Esophagus muscularis mucosa (tissue), 3 donors: ENCODE measurements at regions not wholly inside any gene's neighbourhood (a gene's known extent, or its start where the extent isn't known, plus 50 kb on each side); places are given as distances from the start of the nearest gene placed in this dataset.
"Not testable (repeated sequence)": the region's sequence is repeated elsewhere in the genome, so short reads cannot be mapped to it uniquely, and the experiment has no call there.

ENCODE experiments used
- CTCF ChIP-seq, 3 experiments: fragments of 200-600 bp in 2 of 3; fragments of 450-650 bp in 1 of 3; sonication (generic) in 2 of 3; IDR thresholded peaks; one replicate each; pipeline ENCODE4 v1.5.1; 2017 to 2019; ENCODE audit warnings: antibody characterized with exemption in 3 of 3, mild to moderate bottlenecking in 2 of 3, moderate library complexity in 1 of 3
- POLR2A ChIP-seq: fragments of 450-650 bp; IDR thresholded peaks from one replicate; pipeline ENCODE4 v1.6.1; 2017; ENCODE audit warnings: antibody characterized with exemption, moderate library complexity, mild to moderate bottlenecking, low read depth
- POLR2AphosphoS5 ChIP-seq, 2 donors: sonication (generic); formaldehyde crosslinking; IDR thresholded peaks; one replicate each; pipeline ENCODE4 v1.6.1; 2017; ENCODE audit warnings: antibody characterized with exemption in 2 of 2

GRCh38 chr6:144506051-144506450 lies 220.9 kb downstream of the UTRN start:
- not testable (repeated sequence) for TF ChIP-seq CTCF (IDR thresholded peaks at IDR 0.05); POLR2A; POLR2AphosphoS5 (IDR thresholded peaks at IDR 0.05)
